Stomach (tissue), 4 donors: ENCODE measurements at regions not wholly inside any gene's neighbourhood (a gene's known extent, or its start where the extent isn't known, plus 50 kb on each side); places are given as distances from the start of the nearest gene placed in this dataset.

Experiments
- CTCF ChIP-seq, 7 experiments: fragments of 450-650 bp in 4 of 7; fragments of 200-600 bp in 3 of 7; sonication (generic) in 3 of 7; IDR thresholded peaks; one replicate each; pipeline ENCODE4 v1.5.1; 2016 to 2019; ENCODE audit warnings: antibody characterized with exemption in 7 of 7, control low read depth in 2 of 7, mild to moderate bottlenecking in 1 of 7
- POLR2A ChIP-seq, 4 donors: fragments of 450-650 bp; IDR thresholded peaks; one replicate each; pipeline ENCODE4 v1.6.1; 2016; ENCODE audit warnings: antibody characterized with exemption in 4 of 4, control low read depth in 2 of 4, mild to moderate bottlenecking in 1 of 4, moderate library complexity in 1 of 4
- POLR2AphosphoS5 ChIP-seq, 3 donors: sonication (generic); formaldehyde crosslinking; IDR thresholded peaks; one replicate each; pipeline ENCODE4 v1.6.1; 2016; ENCODE audit warnings: antibody characterized with exemption in 3 of 3

GRCh38 chr1:117796226-117796625 lies 133.2 kb downstream of the GDAP2 start:
- TF ChIP-seq CTCF (IDR thresholded peaks at IDR 0.05) = no peak
- no peak for TF ChIP-seq POLR2AphosphoS5 (IDR thresholded peaks at IDR 0.05)
- TF ChIP-seq POLR2A (IDR thresholded peaks at IDR 0.05) = no peak
